ENCODE measurements at regions not wholly inside any gene's neighbourhood (a gene's known extent, or its start where the extent isn't known, plus 50 kb on each side); places are given as distances from the start of the nearest gene placed in this dataset.

DNA sequence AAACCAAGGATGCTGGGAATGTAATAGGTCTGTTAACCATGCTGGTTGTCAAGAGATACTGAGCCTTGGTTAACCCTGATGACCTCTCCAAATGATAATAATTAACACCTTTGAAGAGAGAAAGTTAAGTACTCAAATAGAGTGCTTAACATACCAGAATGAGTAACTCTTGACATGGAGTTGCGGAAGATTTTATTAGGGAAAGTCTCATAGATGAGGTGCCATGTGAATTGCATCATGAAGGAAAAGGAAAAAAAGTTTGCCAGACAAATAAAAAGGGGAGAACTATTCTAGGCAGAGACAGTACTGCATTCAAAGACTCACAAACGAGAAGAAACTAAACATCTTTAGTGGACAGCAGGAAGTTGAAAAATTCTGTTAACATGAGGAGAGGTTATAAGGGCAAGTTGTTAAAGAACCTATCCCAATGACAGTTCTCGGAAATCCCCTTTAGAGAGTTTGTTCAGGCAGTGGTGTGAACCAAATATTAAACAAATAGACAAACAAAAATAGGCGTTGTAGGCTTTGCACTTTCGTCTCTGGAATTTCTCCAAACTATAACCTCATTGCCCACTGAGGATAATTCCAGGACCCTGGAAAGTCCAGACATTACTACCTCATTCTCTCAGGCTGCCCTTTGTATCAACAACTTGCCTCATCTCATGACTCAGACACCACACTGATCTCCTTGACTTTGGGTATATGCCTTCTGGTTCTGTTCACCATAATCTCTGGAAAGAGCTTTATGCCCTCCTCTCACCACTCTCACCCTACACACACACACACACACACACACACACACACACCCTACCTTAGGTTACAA, 435.0 kb downstream of the GXYLT1 start:
- Histone ChIP-seq H3K9ac (ENCODE audit: low read depth, low read length) (no peak overlapping the region), H3K23ac (ENCODE audit: low read depth, low read length) (no peak overlapping the region), H2AK5ac (ENCODE audit: low read depth, low read length) (no peak overlapping the region), H2BK20ac (ENCODE audit: low read depth, low read length) (no peak overlapping the region), H3K27me3 (ENCODE audit: control insufficient read depth, insufficient read depth, low read length) (no peaks in the 10 kb centered on the region), H2BK120ac (ENCODE audit: low read depth, low read length) (no peak overlapping the region), H3K4ac (ENCODE audit: low read depth, low read length) (no peak overlapping the region), H3K18ac (ENCODE audit: low read depth, low read length) (no peak overlapping the region), H3K56ac (ENCODE audit: extremely low read depth, insufficient read depth, low read length) (no peak overlapping the region), H4K8ac (ENCODE audit: low read depth in 2 of 2, low read length in 2 of 2) (no peak overlapping the region), H3K9me3 (ENCODE audit: control insufficient read depth, insufficient read depth, low read length) (no peaks in the 10 kb centered on the region), H4K20me1 (ENCODE audit: insufficient read depth, low read length) (no peaks in the 10 kb centered on the region), H3K9me1 (ENCODE audit: insufficient read depth, low read length) (no peaks in the 10 kb centered on the region), H4K5ac (ENCODE audit: low read depth, low read length) (no peak overlapping the region), H3K36me3 (ENCODE audit: control insufficient read depth, insufficient read depth, low read length) (no peaks in the 10 kb centered on the region), H2AFZ (replicated peaks; ENCODE audit: low read length, poor library complexity) (no peak overlapping the region), H2AK9ac (replicated peaks; ENCODE audit: low read depth, low read length, poor library complexity) (no peak overlapping the region), H2BK5ac (ENCODE audit: low read depth, low read length, poor library complexity, severe bottlenecking) (no peak overlapping the region), H4K91ac (ENCODE audit: insufficient read depth, low read depth, low read length) (no peak overlapping the region), H2BK15ac (ENCODE audit: low read depth, low read length) (no peak overlapping the region), H3K4me2 (ENCODE audit: low read depth, low read length) (no peak overlapping the region), H3K14ac (replicated peaks; ENCODE audit: low read depth, low read length) (no peak overlapping the region), H3K4me3 (ENCODE audit: insufficient read depth, low read depth, low read length) (no peak overlapping the region), H3K27ac (ENCODE audit: insufficient read depth, low read length) (no peak overlapping the region), H3K79me1 (ENCODE audit: low read depth in 1 of 2, low read length in 2 of 2) (no peaks in the 10 kb centered on the region), H3K4me1 (ENCODE audit: control insufficient read depth, insufficient read depth, low read length) (no peaks in the 10 kb centered on the region)
- ATAC-seq (ENCODE audit: low read depth) (no peak), DNase-seq (no peak)
- dilution Hi-C loops (cut with HindIII; ENCODE audit: low sequenced_read_pairs, unreplicated experiment), result no loop called here
- intact Hi-C loops (cut with micrococcal nuclease), result no loop called here
- WGBS, 2 experiments (ENCODE audit: extremely low coverage in 2 of 2, insufficient read length in 1 of 2), result no CpG with 5 or more reads among the region's 5 CpGs
- BruUV-seq (replicated peaks), result no TSS peak
- in situ Hi-C loops (cut with MboI; ENCODE audit: low sequenced_read_pairs), result no loop called here
- TF ChIP-seq RCOR1 (IDR thresholded peaks at IDR 0.05; ENCODE audit: insufficient replicate concordance, low read length), result no peak
- no peak for TF ChIP-seq POLR2A (IDR thresholded peaks at IDR 0.05; ENCODE audit: low read depth, low read length)
- no peak for TF ChIP-seq FOS (IDR thresholded peaks at IDR 0.05; ENCODE audit: low read depth, low read length)
- TF ChIP-seq SMC3 (IDR thresholded peaks at IDR 0.05; ENCODE audit: low read depth, low read length), result no peak
- no peak for TF ChIP-seq USF2 (IDR thresholded peaks at IDR 0.05; ENCODE audit: low read depth, low read length)
- no peak for TF ChIP-seq CHD1 (IDR thresholded peaks at IDR 0.05; ENCODE audit: low read depth, low read length)
- no peak for TF ChIP-seq MXI1 (IDR thresholded peaks at IDR 0.05; ENCODE audit: borderline replicate concordance, low read depth, low read length)
- TF ChIP-seq MAZ (IDR thresholded peaks at IDR 0.05; ENCODE audit: borderline replicate concordance, low read depth, low read length), result no peak
- no peak for TF ChIP-seq RFX5 (IDR thresholded peaks at IDR 0.05; ENCODE audit: low read depth, low read length)
- no peak for TF ChIP-seq RAD21 (IDR thresholded peaks at IDR 0.05; ENCODE audit: low read length)
- no peak for TF ChIP-seq MAFK (IDR thresholded peaks at IDR 0.05; ENCODE audit: low read depth, low read length)
- TF ChIP-seq, protein P1, sequence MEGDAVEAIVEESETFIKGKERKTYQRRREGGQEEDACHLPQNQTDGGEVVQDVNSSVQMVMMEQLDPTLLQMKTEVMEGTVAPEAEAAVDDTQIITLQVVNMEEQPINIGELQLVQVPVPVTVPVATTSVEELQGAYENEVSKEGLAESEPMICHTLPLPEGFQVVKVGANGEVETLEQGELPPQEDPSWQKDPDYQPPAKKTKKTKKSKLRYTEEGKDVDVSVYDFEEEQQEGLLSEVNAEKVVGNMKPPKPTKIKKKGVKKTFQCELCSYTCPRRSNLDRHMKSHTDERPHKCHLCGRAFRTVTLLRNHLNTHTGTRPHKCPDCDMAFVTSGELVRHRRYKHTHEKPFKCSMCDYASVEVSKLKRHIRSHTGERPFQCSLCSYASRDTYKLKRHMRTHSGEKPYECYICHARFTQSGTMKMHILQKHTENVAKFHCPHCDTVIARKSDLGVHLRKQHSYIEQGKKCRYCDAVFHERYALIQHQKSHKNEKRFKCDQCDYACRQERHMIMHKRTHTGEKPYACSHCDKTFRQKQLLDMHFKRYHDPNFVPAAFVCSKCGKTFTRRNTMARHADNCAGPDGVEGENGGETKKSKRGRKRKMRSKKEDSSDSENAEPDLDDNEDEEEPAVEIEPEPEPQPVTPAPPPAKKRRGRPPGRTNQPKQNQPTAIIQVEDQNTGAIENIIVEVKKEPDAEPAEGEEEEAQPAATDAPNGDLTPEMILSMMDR (conservative IDR thresholded peaks at IDR 0.05; ENCODE audit: low read depth, low read length), result no peak
- no peak for TF ChIP-seq ELK1 (IDR thresholded peaks at IDR 0.05; ENCODE audit: borderline replicate concordance, low read depth, low read length)
- no peak for TF ChIP-seq CEBPB (IDR thresholded peaks at IDR 0.05; ENCODE audit: low read depth, low read length)
- TF ChIP-seq BHLHE40 (IDR thresholded peaks at IDR 0.05; ENCODE audit: low read depth, low read length), result no peak
- no peak for TF ChIP-seq NFE2L2 (IDR thresholded peaks at IDR 0.05; ENCODE audit: low read depth, low read length)
- POLR2A ChIA-PET (ENCODE audit: unreplicated experiment), result no interaction called here
- CTCF ChIA-PET, result no interaction called here

All from IMR-90 (cell line).